Mesenchymal stem cell (in vitro differentiated cells and primary cell): ENCODE measurements at regions not wholly inside any gene's neighbourhood (a gene's known extent, or its start where the extent isn't known, plus 50 kb on each side); places are given as distances from the start of the nearest gene placed in this dataset.
"Not testable (repeated sequence)": the region's sequence is repeated elsewhere in the genome, so short reads cannot be mapped to it uniquely, and the experiment has no call there.

ENCODE experiments used
- DNase-seq: peaks from one replicate; pipeline ENCODE4 v3.0.0-alpha.2; 2013
- H2AFZ ChIP-seq: one replicate; pipeline ENCODE4 v1.6.1; 2013; ENCODE audit warnings: low read depth, mild to moderate bottlenecking, control low read depth, inconsistent platforms, low read length, moderate library complexity
- H2AK5ac ChIP-seq: 2 replicates; pipeline ENCODE4 v1.6.1; 2013; ENCODE audit warnings: low read length, moderate library complexity, mild to moderate bottlenecking, inconsistent platforms; ENCODE audit not compliant: severe bottlenecking
- H2BK120ac ChIP-seq: one replicate; pipeline ENCODE4 v1.6.1; 2013; ENCODE audit warnings: low read depth, mild to moderate bottlenecking, inconsistent platforms, low read length, moderate library complexity
- H2BK12ac ChIP-seq, 2 experiments: one replicate each; pipeline ENCODE4 v1.6.1; 2013; ENCODE audit warnings: inconsistent platforms in 2 of 2, low read length in 2 of 2, mild to moderate bottlenecking in 2 of 2, moderate library complexity in 2 of 2, control low read depth in 1 of 2
- H2BK15ac ChIP-seq: one replicate; pipeline ENCODE4 v1.6.1; 2013; ENCODE audit warnings: mild to moderate bottlenecking, low read depth, inconsistent platforms; ENCODE audit not compliant: poor library complexity, severe bottlenecking
- H2BK5ac ChIP-seq: 2 replicates; pipeline ENCODE4 v1.6.1; 2013; ENCODE audit warnings: low read depth, mild to moderate bottlenecking, low read length, control low read depth, inconsistent platforms; ENCODE audit not compliant: poor library complexity, severe bottlenecking
- H3K14ac ChIP-seq, 2 experiments: one replicate each; pipeline ENCODE4 v1.6.1; 2013; ENCODE audit warnings: inconsistent platforms in 2 of 2, low read length in 2 of 2, control low read depth in 1 of 2, mild to moderate bottlenecking in 1 of 2, moderate library complexity in 1 of 2
- H3K18ac ChIP-seq, 2 experiments: one replicate each; pipeline ENCODE4 v1.6.1; 2013; ENCODE audit warnings: inconsistent platforms in 2 of 2, low read length in 2 of 2, control low read depth in 1 of 2, low read depth in 1 of 2, mild to moderate bottlenecking in 1 of 2
- H3K23ac ChIP-seq, 2 experiments: one replicate each; pipeline ENCODE4 v1.6.1; 2013; ENCODE audit warnings: inconsistent platforms in 2 of 2, low read length in 2 of 2, mild to moderate bottlenecking in 2 of 2, moderate library complexity in 2 of 2, control low read depth in 1 of 2
- H3K27ac ChIP-seq: 2 replicates; pipeline ENCODE4 v1.5.1; 2013; ENCODE audit warnings: mild to moderate bottlenecking, moderate library complexity, low read length, control low read depth, inconsistent platforms; ENCODE audit not compliant: poor library complexity, severe bottlenecking
- H3K27me3 ChIP-seq, 2 experiments: 2 replicates each; pipeline versions ENCODE4 v1.6.1 to v1.7.0; 2013; ENCODE audit warnings: low read length in 2 of 2, mild to moderate bottlenecking in 2 of 2, moderate library complexity in 2 of 2, control low read depth in 1 of 2, inconsistent platforms in 1 of 2; ENCODE audit not compliant: control insufficient read depth in 1 of 2, insufficient read depth in 1 of 2
- H3K36me3 ChIP-seq, 2 experiments: 2 replicates each; pipeline versions ENCODE4 v1.6.1 to v1.7.0; 2013; ENCODE audit warnings: low read length in 2 of 2, control low read depth in 1 of 2, inconsistent platforms in 1 of 2, low read depth in 1 of 2, mild to moderate bottlenecking in 1 of 2; ENCODE audit not compliant: insufficient read depth in 2 of 2, control insufficient read depth in 1 of 2
- H3K4ac ChIP-seq, 2 experiments: one replicate each; pipeline ENCODE4 v1.6.1; 2013; ENCODE audit warnings: inconsistent platforms in 2 of 2, low read length in 2 of 2, mild to moderate bottlenecking in 2 of 2, moderate library complexity in 2 of 2, control low read depth in 1 of 2, low read depth in 1 of 2
- H3K4me1 ChIP-seq: 2 replicates; pipeline ENCODE4 v1.6.1; 2013; ENCODE audit warnings: low read depth, low read length, control low read depth; ENCODE audit not compliant: control insufficient read depth, insufficient read depth
- H3K4me2 ChIP-seq: 2 replicates; pipeline ENCODE4 v1.6.1; 2013; ENCODE audit warnings: low read length, mild to moderate bottlenecking, inconsistent platforms; ENCODE audit not compliant: poor library complexity, severe bottlenecking
- H3K4me3 ChIP-seq, 2 experiments: 2 replicates each; pipeline versions ENCODE4 v1.5.1 to v1.7.0; 2013; ENCODE audit warnings: low read length in 2 of 2, mild to moderate bottlenecking in 2 of 2, control low read depth in 1 of 2, low read depth in 1 of 2; ENCODE audit not compliant: insufficient read depth in 1 of 2
- H3K79me1 ChIP-seq: replicated peaks from 2 replicates; pipeline ENCODE4 v1.6.1; 2013; ENCODE audit warnings: mild to moderate bottlenecking, control low read depth, low read length, inconsistent platforms; ENCODE audit not compliant: poor library complexity, severe bottlenecking
- H3K9ac ChIP-seq: 2 replicates; pipeline ENCODE4 v1.7.0; 2013; ENCODE audit warnings: mild to moderate bottlenecking, low read length, moderate library complexity
- H3K9me3 ChIP-seq: 2 replicates; pipeline ENCODE4 v1.7.0; 2013; ENCODE audit warnings: mild to moderate bottlenecking, low read length; ENCODE audit not compliant: control insufficient read depth
- H4K8ac ChIP-seq: one replicate; pipeline ENCODE4 v1.6.1; 2013; ENCODE audit warnings: inconsistent platforms, mild to moderate bottlenecking, low read length, moderate library complexity
- H4K91ac ChIP-seq: one replicate; pipeline ENCODE4 v1.6.1; 2013; ENCODE audit warnings: mild to moderate bottlenecking, low read length, inconsistent platforms
- WGBS: methylation state at CpG from one replicate; pipeline ENCODE4 v1.1.7; 2013; ENCODE audit warnings: mixed read lengths; 5-methylcytosine and 5-hydroxymethylcytosine counted together

- not testable (repeated sequence) for H4K91ac ChIP-seq, H2BK120ac ChIP-seq, H3K9me3 ChIP-seq, DNase-seq, H3K14ac ChIP-seq, H2BK5ac ChIP-seq, H4K8ac ChIP-seq, H3K23ac ChIP-seq, H3K4me2 ChIP-seq, H2BK15ac ChIP-seq, H3K27ac ChIP-seq, H2AFZ ChIP-seq, H3K4ac ChIP-seq, H3K27me3 ChIP-seq, H3K4me1 ChIP-seq, H3K36me3 ChIP-seq, H3K9ac ChIP-seq, H2AK5ac ChIP-seq, H3K4me3 ChIP-seq, H3K79me1 ChIP-seq, H2BK12ac ChIP-seq, H3K18ac ChIP-seq
- WGBS = 70% methylated on average over 2 of the region's 2 CpGs
Observed at GRCh38 chr1:95797761-95798160, 563.8 kb downstream of the RWDD3 start.

GRCh38 chr1:95806171-95806570 is 572.2 kb downstream of the RWDD3 start:
- no peak overlapping the region for H4K8ac ChIP-seq
- no peak overlapping the region for H3K23ac ChIP-seq
- H3K27ac ChIP-seq = no peak overlapping the region
- H2BK5ac ChIP-seq = no peak overlapping the region
- H2BK120ac ChIP-seq = no peak overlapping the region
- H3K14ac ChIP-seq = no peak overlapping the region
- no peak overlapping the region for H2BK15ac ChIP-seq
- DNase-seq = no peak
- H3K79me1 ChIP-seq = no peaks in the 10 kb centered on the region
- no peak overlapping the region for H2AK5ac ChIP-seq
- no peak overlapping the region for H2BK12ac ChIP-seq
- H4K91ac ChIP-seq = no peak overlapping the region
- H3K4me2 ChIP-seq = no peak overlapping the region
- H3K4me3 ChIP-seq = no peak overlapping the region
- no peak overlapping the region for H3K4ac ChIP-seq
- H3K9me3 ChIP-seq = peaks cover 4% of the 10 kb centered on the region
- H3K27me3 ChIP-seq = no peaks in the 10 kb centered on the region
- no peak overlapping the region for H3K18ac ChIP-seq
- H3K36me3 ChIP-seq = no peaks in the 10 kb centered on the region
- no peak overlapping the region for H2AFZ ChIP-seq
- no peaks in the 10 kb centered on the region for H3K4me1 ChIP-seq
- no peak overlapping the region for H3K9ac ChIP-seq

GRCh38 chr1:95809391-95809790 is 575.4 kb downstream of the RWDD3 start:
- DNase-seq = no peak
- H3K18ac ChIP-seq = no peak overlapping the region

GRCh38 chr1:95815511-95815910 is 581.5 kb downstream of the RWDD3 start:
- WGBS = 76% methylated on average over 1 of the region's 2 CpGs
- no peak overlapping the region for H3K18ac ChIP-seq
- no peak overlapping the region for H3K4ac ChIP-seq

More at GRCh38 chr1:95809391-95809790, 575.4 kb downstream of the RWDD3 start:
- no peak overlapping the region for H2AK5ac ChIP-seq
- H2AFZ ChIP-seq = no peak overlapping the region
- no peaks in the 10 kb centered on the region for H3K36me3 ChIP-seq
- H2BK120ac ChIP-seq = no peak overlapping the region
- H3K23ac ChIP-seq = no peak overlapping the region
- H2BK15ac ChIP-seq = no peak overlapping the region
- 63% methylated on average over 1 of the region's 1 CpG for WGBS
- H3K4me1 ChIP-seq = no peaks in the 10 kb centered on the region
- H3K79me1 ChIP-seq = no peaks in the 10 kb centered on the region
- no peak overlapping the region for H3K4ac ChIP-seq
- no peak overlapping the region for H4K91ac ChIP-seq
- no peaks in the 10 kb centered on the region for H3K27me3 ChIP-seq
- H3K14ac ChIP-seq = no peak overlapping the region
- no peaks in the 10 kb centered on the region for H3K9me3 ChIP-seq
- H3K27ac ChIP-seq = no peak overlapping the region
- H4K8ac ChIP-seq = no peak overlapping the region
- H3K4me2 ChIP-seq = no peak overlapping the region
- no peak overlapping the region for H3K4me3 ChIP-seq
- no peak overlapping the region for H2BK12ac ChIP-seq
- no peak overlapping the region for H3K9ac ChIP-seq
- no peak overlapping the region for H2BK5ac ChIP-seq

More at GRCh38 chr1:95815511-95815910, 581.5 kb downstream of the RWDD3 start:
- DNase-seq = no peak
- Histone ChIP-seq H2BK120ac (no peak overlapping the region), H3K27ac (no peak overlapping the region), H3K23ac (no peak overlapping the region), H2AFZ (no peak overlapping the region), H3K9ac (no peak overlapping the region), H3K14ac (no peak overlapping the region), H4K8ac (no peak overlapping the region), H2BK12ac (no peak overlapping the region), H3K27me3 (no peaks in the 10 kb centered on the region), H2BK15ac (no peak overlapping the region), H3K4me2 (no peak overlapping the region), H3K79me1 (no peaks in the 10 kb centered on the region), H4K91ac (no peak overlapping the region), H2BK5ac (no peak overlapping the region), H3K4me3 (no peak overlapping the region), H2AK5ac (no peak overlapping the region), H3K9me3 (no peaks in the 10 kb centered on the region), H3K4me1 (no peaks in the 10 kb centered on the region), H3K36me3 (no peaks in the 10 kb centered on the region)
